ENCODE measurements at regions not wholly inside any gene's neighbourhood (a gene's known extent, or its start where the extent isn't known, plus 50 kb on each side); places are given as distances from the start of the nearest gene placed in this dataset.

DNA sequence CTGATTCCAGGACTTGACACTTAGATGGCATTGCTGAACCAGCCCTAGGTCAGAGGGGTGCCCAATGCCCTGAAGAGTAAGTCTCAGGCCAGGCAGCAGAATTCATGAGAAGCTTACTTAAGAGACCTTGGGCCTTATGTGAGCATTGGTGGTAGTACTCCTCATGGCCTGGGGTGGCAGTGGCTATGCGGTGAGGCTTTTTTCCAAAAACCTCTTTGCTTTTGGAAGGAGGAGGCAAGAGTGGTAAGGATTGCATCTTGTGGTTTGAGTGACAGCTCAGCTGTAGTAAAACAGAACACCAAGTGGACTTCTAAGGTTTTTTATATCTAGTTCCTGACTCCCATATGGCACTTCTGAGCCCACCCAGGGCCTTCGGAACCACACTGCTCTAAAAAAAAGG lies 459.0 kb upstream of the STEAP1 start:
- Histone ChIP-seq H2AFZ (ENCODE audit: low read depth, low read length) (no peak overlapping the region), H3K4me2 (ENCODE audit: insufficient read depth, low read length) (no peak overlapping the region), H3K36me3 (ENCODE audit: control insufficient read depth, insufficient read depth, low read length) (no peaks in the 10 kb centered on the region), H3K27ac (ENCODE audit: extremely low read depth, low read depth, low read length) (no peak overlapping the region), H3K9me3 (replicated peaks; ENCODE audit: control insufficient read depth, insufficient read depth, low read depth, low read length) (peaks cover 2% of the 10 kb centered on the region; the same call in 1 of the 2 replicates), H4K20me1 (replicated peaks; ENCODE audit: control insufficient read depth, insufficient read depth, low read length) (no peaks in the 10 kb centered on the region), H3K4me1 (replicated peaks in 1 of 2; ENCODE audit: control insufficient read depth in 2 of 2, insufficient read depth in 2 of 2, low read length in 2 of 2) (no peaks in the 10 kb centered on the region), H3K79me2 (ENCODE audit: control insufficient read depth, insufficient read depth, low read length) (no peaks in the 10 kb centered on the region), H3K9ac (ENCODE audit: insufficient read depth in 1 of 2, low read depth in 2 of 2, low read length in 2 of 2) (no peak overlapping the region), H3K4me3 (no peak overlapping the region), H3K27me3 (ENCODE audit: control insufficient read depth in 2 of 2, insufficient read depth in 2 of 2, low read length in 2 of 2) (no peaks in the 10 kb centered on the region), H3K9me1 (ENCODE audit: control insufficient read depth, insufficient read depth, low read length) (no peaks in the 10 kb centered on the region)
- TF ChIP-seq TAF1 (IDR thresholded peaks at IDR 0.05; ENCODE audit: control insufficient read depth, extremely low read depth, insufficient read depth, low read length, severe bottlenecking) (no peak), SOX6 (IDR thresholded peaks at IDR 0.05) (no peak), PML (IDR thresholded peaks at IDR 0.05; ENCODE audit: low read length) (no peak), SPI1 (IDR thresholded peaks at IDR 0.05; ENCODE audit: borderline replicate concordance, low read depth, low read length) (no peak), MAX (CRISPR knock-in tag; IDR thresholded peaks at IDR 0.05) (no peak), SMAD4 (CRISPR knock-in tag; conservative IDR thresholded peaks at IDR 0.05) (no peak)
- TF ChIP-seq, protein P1, sequence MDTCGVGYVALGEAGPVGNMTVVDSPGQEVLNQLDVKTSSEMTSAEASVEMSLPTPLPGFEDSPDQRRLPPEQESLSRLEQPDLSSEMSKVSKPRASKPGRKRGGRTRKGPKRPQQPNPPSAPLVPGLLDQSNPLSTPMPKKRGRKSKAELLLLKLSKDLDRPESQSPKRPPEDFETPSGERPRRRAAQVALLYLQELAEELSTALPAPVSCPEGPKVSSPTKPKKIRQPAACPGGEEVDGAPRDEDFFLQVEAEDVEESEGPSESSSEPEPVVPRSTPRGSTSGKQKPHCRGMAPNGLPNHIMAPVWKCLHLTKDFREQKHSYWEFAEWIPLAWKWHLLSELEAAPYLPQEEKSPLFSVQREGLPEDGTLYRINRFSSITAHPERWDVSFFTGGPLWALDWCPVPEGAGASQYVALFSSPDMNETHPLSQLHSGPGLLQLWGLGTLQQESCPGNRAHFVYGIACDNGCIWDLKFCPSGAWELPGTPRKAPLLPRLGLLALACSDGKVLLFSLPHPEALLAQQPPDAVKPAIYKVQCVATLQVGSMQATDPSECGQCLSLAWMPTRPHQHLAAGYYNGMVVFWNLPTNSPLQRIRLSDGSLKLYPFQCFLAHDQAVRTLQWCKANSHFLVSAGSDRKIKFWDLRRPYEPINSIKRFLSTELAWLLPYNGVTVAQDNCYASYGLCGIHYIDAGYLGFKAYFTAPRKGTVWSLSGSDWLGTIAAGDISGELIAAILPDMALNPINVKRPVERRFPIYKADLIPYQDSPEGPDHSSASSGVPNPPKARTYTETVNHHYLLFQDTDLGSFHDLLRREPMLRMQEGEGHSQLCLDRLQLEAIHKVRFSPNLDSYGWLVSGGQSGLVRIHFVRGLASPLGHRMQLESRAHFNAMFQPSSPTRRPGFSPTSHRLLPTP (IDR thresholded peaks at IDR 0.05; ENCODE audit: borderline replicate concordance, extremely low read depth, insufficient read length): no peak
- no peak for ATAC-seq
- no peak for FAIRE-seq
- in situ Hi-C loops (cut with MboI): no loop called here
- WGBS (ENCODE audit: insufficient coverage, low coverage, missing lambda C conversion rate): 0% methylated on average over 2 of the region's 2 CpGs
- POLR2A ChIA-PET: no interaction called here
- intact Hi-C loops (cut with micrococcal nuclease): no loop called here
- CTCF ChIA-PET (ENCODE audit: low intra/inter-chr PET ratio): no interaction called here
- BruUV-seq (replicated peaks): no TSS peak
- DNase-seq (ENCODE audit: extremely low read depth in 1 of 4, low spot score in 3 of 4): no peak

Measured in K562 (cell line).